ENCODE measurements at regions not wholly inside any gene's neighbourhood (a gene's known extent, or its start where the extent isn't known, plus 50 kb on each side); places are given as distances from the start of the nearest gene placed in this dataset.

DNA sequence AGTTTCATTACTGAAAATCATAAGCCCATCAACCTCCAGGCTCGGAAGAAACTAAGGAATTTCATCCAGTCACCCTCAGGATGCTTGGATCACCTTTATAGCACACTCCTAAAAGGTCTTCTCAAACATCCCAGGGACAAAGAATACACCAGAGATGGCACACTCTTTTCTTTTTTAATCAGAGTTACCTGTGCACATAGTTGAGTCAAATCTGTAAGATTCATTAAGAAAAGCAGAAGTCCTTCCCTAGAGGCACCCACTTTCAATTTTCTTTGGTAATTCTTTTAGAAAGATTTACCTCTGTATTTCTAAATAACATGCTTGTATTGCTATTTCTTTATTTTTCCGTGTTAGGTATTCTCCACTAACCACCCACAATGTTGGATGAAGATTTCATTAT lies 50.6 kb upstream of the IL6 start:
- Mint-ChIP-seq H3K4me3 (ENCODE audit: unreplicated experiment) (no peak overlapping the region), H3K4me1 (ENCODE audit: low read depth, unreplicated experiment) (peaks cover 33% of the 10 kb centered on the region), H3K27me3 (ENCODE audit: insufficient read depth, unreplicated experiment) (no peaks in the 10 kb centered on the region), H3K9me3 (ENCODE audit: unreplicated experiment) (peaks cover 14% of the 10 kb centered on the region), H3K27ac (ENCODE audit: unreplicated experiment) (no peak overlapping the region), H3K36me3 (ENCODE audit: insufficient read depth, unreplicated experiment) (peaks cover 7% of the 10 kb centered on the region)
- BruUV-seq (replicated peaks), result no TSS peak
- Histone ChIP-seq H3K9me3 (peaks cover 8% of the 10 kb centered on the region), H3K36me3 (ENCODE audit: control insufficient read depth, insufficient read depth, low read length) (no peaks in the 10 kb centered on the region), H3K4me1 (peaks cover 41% of the 10 kb centered on the region), H3K27me3 (replicated peaks; ENCODE audit: control insufficient read depth, insufficient read depth, low read length) (no peaks in the 10 kb centered on the region), H3K4me3 (ENCODE audit: low read depth, low read length) (no peak overlapping the region)
- TF ChIP-seq, protein P1, sequence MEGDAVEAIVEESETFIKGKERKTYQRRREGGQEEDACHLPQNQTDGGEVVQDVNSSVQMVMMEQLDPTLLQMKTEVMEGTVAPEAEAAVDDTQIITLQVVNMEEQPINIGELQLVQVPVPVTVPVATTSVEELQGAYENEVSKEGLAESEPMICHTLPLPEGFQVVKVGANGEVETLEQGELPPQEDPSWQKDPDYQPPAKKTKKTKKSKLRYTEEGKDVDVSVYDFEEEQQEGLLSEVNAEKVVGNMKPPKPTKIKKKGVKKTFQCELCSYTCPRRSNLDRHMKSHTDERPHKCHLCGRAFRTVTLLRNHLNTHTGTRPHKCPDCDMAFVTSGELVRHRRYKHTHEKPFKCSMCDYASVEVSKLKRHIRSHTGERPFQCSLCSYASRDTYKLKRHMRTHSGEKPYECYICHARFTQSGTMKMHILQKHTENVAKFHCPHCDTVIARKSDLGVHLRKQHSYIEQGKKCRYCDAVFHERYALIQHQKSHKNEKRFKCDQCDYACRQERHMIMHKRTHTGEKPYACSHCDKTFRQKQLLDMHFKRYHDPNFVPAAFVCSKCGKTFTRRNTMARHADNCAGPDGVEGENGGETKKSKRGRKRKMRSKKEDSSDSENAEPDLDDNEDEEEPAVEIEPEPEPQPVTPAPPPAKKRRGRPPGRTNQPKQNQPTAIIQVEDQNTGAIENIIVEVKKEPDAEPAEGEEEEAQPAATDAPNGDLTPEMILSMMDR (IDR thresholded peaks at IDR 0.05; ENCODE audit: insufficient read depth in 1 of 2, low read depth in 1 of 2, low read length in 1 of 2, severe bottlenecking in 1 of 2, unreplicated experiment in 1 of 2), result no peak
- ChIA-PET POLR2A (no interaction called here), CTCF (no interaction called here)
- DNase-seq, result no peak
- intact Hi-C loops (cut with micrococcal nuclease; ENCODE audit: unreplicated experiment), result no loop called here

DNA sequence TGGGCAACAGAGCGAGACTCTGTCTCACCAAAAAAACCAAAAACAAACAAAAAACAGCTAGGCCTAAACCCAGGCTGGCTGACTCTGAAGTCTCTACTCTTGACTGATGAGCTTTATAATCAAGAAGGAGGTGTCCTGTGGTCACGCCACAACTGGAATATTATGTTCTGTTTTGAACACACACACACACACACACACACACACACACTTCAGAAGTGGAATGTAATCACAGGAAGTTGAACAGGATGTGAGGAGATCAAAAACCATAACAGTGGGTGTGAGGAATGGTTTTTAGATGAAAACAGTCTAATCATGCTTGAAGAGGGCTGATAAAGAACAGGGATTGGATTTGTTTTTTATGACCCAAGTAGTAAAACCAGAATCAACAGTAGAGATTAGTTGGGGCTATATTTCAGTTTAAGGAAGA lies 51.1 kb upstream of the IL6 start:
- BruUV-seq (replicated peaks), result no TSS peak
- intact Hi-C loops (cut with micrococcal nuclease; ENCODE audit: unreplicated experiment), result no loop called here
- Histone ChIP-seq H3K4me1 (peaks cover 44% of the 10 kb centered on the region), H3K4me3 (ENCODE audit: low read depth, low read length) (no peak overlapping the region), H3K27me3 (replicated peaks; ENCODE audit: control insufficient read depth, insufficient read depth, low read length) (no peaks in the 10 kb centered on the region), H3K36me3 (ENCODE audit: control insufficient read depth, insufficient read depth, low read length) (no peaks in the 10 kb centered on the region), H3K9me3 (peaks cover 8% of the 10 kb centered on the region)
- H3K36me3 Mint-ChIP-seq (ENCODE audit: insufficient read depth, unreplicated experiment), result peaks cover 7% of the 10 kb centered on the region
- no peak overlapping the region for H3K4me3 Mint-ChIP-seq (ENCODE audit: unreplicated experiment)
- peaks cover 29% of the 10 kb centered on the region for H3K4me1 Mint-ChIP-seq (ENCODE audit: low read depth, unreplicated experiment)
- no peak overlapping the region for H3K27ac Mint-ChIP-seq (ENCODE audit: unreplicated experiment)
- no peak for DNase-seq
- TF ChIP-seq, protein P1 (IDR thresholded peaks at IDR 0.05; ENCODE audit: insufficient read depth in 1 of 2, low read depth in 1 of 2, low read length in 1 of 2, severe bottlenecking in 1 of 2, unreplicated experiment in 1 of 2), result no peak
- peaks cover 14% of the 10 kb centered on the region for H3K9me3 Mint-ChIP-seq (ENCODE audit: unreplicated experiment)
- POLR2A ChIA-PET, result no interaction called here
- CTCF ChIA-PET, result no interaction called here
- H3K27me3 Mint-ChIP-seq (ENCODE audit: insufficient read depth, unreplicated experiment), result no peaks in the 10 kb centered on the region

DNA sequence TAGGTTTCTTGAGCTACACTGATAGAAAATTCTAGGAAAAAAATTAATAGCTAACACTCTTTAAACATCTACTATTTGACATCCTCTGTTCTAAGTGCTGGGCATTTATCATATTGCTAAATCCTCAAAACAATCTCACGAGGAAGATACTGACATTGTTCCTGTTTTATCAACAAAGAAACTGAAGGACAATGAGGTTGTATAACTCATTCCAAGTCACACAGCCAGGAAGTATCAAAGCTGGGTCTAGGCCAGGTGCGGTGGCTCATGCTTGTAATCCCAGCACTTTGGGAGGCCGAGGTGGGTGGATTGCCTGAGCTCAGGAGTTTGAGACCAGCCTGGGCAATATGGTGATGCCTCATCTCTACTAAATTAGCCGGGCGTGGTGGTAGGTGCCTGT lies 51.6 kb upstream of the IL6 start:
- ChIA-PET POLR2A (no interaction called here), CTCF (no interaction called here)
- Histone ChIP-seq H3K9me3 (peaks cover 8% of the 10 kb centered on the region), H3K36me3 (ENCODE audit: control insufficient read depth, insufficient read depth, low read length) (no peaks in the 10 kb centered on the region), H3K27me3 (replicated peaks; ENCODE audit: control insufficient read depth, insufficient read depth, low read length) (no peaks in the 10 kb centered on the region), H3K4me3 (ENCODE audit: low read depth, low read length) (no peak overlapping the region), H3K4me1 (peaks cover 44% of the 10 kb centered on the region)
- Mint-ChIP-seq H3K9me3 (ENCODE audit: unreplicated experiment) (peaks cover 14% of the 10 kb centered on the region), H3K4me3 (ENCODE audit: unreplicated experiment) (no peak overlapping the region), H3K27me3 (ENCODE audit: insufficient read depth, unreplicated experiment) (no peaks in the 10 kb centered on the region), H3K27ac (ENCODE audit: unreplicated experiment) (no peak overlapping the region), H3K36me3 (ENCODE audit: insufficient read depth, unreplicated experiment) (peaks cover 7% of the 10 kb centered on the region), H3K4me1 (ENCODE audit: low read depth, unreplicated experiment) (peaks cover 24% of the 10 kb centered on the region)
- DNase-seq, result no peak
- intact Hi-C loops (cut with micrococcal nuclease; ENCODE audit: unreplicated experiment), result no loop called here
- TF ChIP-seq, protein P1 (IDR thresholded peaks at IDR 0.05; ENCODE audit: insufficient read depth in 1 of 2, low read depth in 1 of 2, low read length in 1 of 2, severe bottlenecking in 1 of 2, unreplicated experiment in 1 of 2), result no peak
- BruUV-seq (replicated peaks), result no TSS peak

All from Caco-2 (cell line).